ENCODE measurements at regions not wholly inside any gene's neighbourhood (a gene's known extent, or its start where the extent isn't known, plus 50 kb on each side); places are given as distances from the start of the nearest gene placed in this dataset.

- no peak for TF ChIP-seq AFF4 (CRISPR knock-in tag; IDR thresholded peaks at IDR 0.05; ENCODE audit: borderline replicate concordance)
These were observed 120.9 kb upstream of the LHX1 start (continued) for GRCh38 chr17:36816214-36816906.

- Mint-ChIP-seq H3K4me3 (no peak overlapping the region), H3K27me3 (ENCODE audit: low read depth) (peaks cover 17% of the 10 kb centered on the region), H3K27ac (no peak overlapping the region), H3K4me1 (peaks cover 39% of the 10 kb centered on the region), H3K9me3 (no peaks in the 10 kb centered on the region), H3K36me3 (no peaks in the 10 kb centered on the region)
- TF ChIP-seq ATF2 (CRISPR knock-in tag; IDR thresholded peaks at IDR 0.05; ENCODE audit: borderline replicate concordance, low read depth) (no peak), HMGA2 (CRISPR knock-in tag; IDR thresholded peaks at IDR 0.05) (no peak), NFE2L1 (CRISPR knock-in tag; IDR thresholded peaks at IDR 0.05) (no peak), GABPB1 (CRISPR knock-in tag; IDR thresholded peaks at IDR 0.05) (no peak), RELA (CRISPR knock-in tag; IDR thresholded peaks at IDR 0.05; ENCODE audit: borderline replicate concordance) (no peak), E2F1 (CRISPR knock-in tag; IDR thresholded peaks at IDR 0.05) (no peak), CTCF (IDR thresholded peaks at IDR 0.05) (no peak), CREM (CRISPR knock-in tag; IDR thresholded peaks at IDR 0.05) (no peak), PRRX2 (CRISPR knock-in tag; IDR thresholded peaks at IDR 0.05) (no peak), ZSCAN18 (CRISPR knock-in tag; IDR thresholded peaks at IDR 0.05) (no peak), TEAD1 (CRISPR knock-in tag; IDR thresholded peaks at IDR 0.05) (no peak), ZNF219 (CRISPR knock-in tag; IDR thresholded peaks at IDR 0.05; ENCODE audit: borderline replicate concordance) (no peak), JAZF1 (CRISPR knock-in tag; IDR thresholded peaks at IDR 0.05) (no peak), GRHL2 (CRISPR knock-in tag; IDR thresholded peaks at IDR 0.05; ENCODE audit: insufficient replicate concordance, severe bottlenecking) (no peak), ZMAT4 (CRISPR knock-in tag; IDR thresholded peaks at IDR 0.05) (no peak), HMGXB4 (CRISPR knock-in tag; IDR thresholded peaks at IDR 0.05) (no peak), JUN (CRISPR knock-in tag; IDR thresholded peaks at IDR 0.05) (no peak), TEAD4 (CRISPR knock-in tag; IDR thresholded peaks at IDR 0.05) (no peak), ZNF416 (CRISPR knock-in tag; IDR thresholded peaks at IDR 0.05) (no peak)
- POLR2A ChIA-PET, result no interaction called here
- ATAC-seq, result no peak
- CTCF ChIA-PET, result interaction anchor here (1.4 kb wide), 1 partner anchor 25 kb away, joined by 4 read pairs; no protein-coding TSS in a partner anchor
- no peak for DNase-seq (ENCODE audit: low spot score)
These were observed 120.4 kb upstream of the LHX1 start for GRCh38 chr17:36816907-36817288.

Measured in WTC11 (cell line).